ENCODE measurements at regions not wholly inside any gene's neighbourhood (a gene's known extent, or its start where the extent isn't known, plus 50 kb on each side); places are given as distances from the start of the nearest gene placed in this dataset.

- H3K36me3 ChIP-seq (ENCODE audit: control insufficient read depth in 2 of 2, insufficient read depth in 1 of 2, low read length in 2 of 2) = no peaks in the 10 kb centered on the region
- no peaks in the 10 kb centered on the region for H3K9me3 ChIP-seq (ENCODE audit: control insufficient read depth, insufficient read depth, low read depth, low read length)
- H3K27ac ChIP-seq (ENCODE audit: extremely low read depth, low read depth, low read length) = no peak overlapping the region
- no peaks in the 10 kb centered on the region for H3K4me1 ChIP-seq (ENCODE audit: control insufficient read depth, insufficient read depth, low read length)
- ChIA-PET CTCF (interaction anchor here (0.6 kb wide), 1 partner anchor 816 kb away, joined by 4 read pairs; no protein-coding TSS in a partner anchor), POLR2A (no interaction called here)
- H3K4me3 ChIP-seq (ENCODE audit: low read depth, low read length) = no peak overlapping the region
- TF ChIP-seq ZNF571 (tag by site-specific recombination; IDR thresholded peaks at IDR 0.05) (no peak), ZSCAN23 (tag by site-specific recombination; IDR thresholded peaks at IDR 0.05) (no peak), ZNF777 (tag by site-specific recombination; IDR thresholded peaks at IDR 0.05; ENCODE audit: borderline replicate concordance) (no peak), GLI2 (tag by site-specific recombination; IDR thresholded peaks at IDR 0.05; ENCODE audit: borderline replicate concordance, low read depth) (no peak), ZNF148 (tag by site-specific recombination; IDR thresholded peaks at IDR 0.05; ENCODE audit: borderline replicate concordance) (no peak), TSHZ1 (tag by site-specific recombination; IDR thresholded peaks at IDR 0.05; ENCODE audit: borderline replicate concordance) (no peak), ZBTB44 (tag by site-specific recombination; IDR thresholded peaks at IDR 0.05) (no peak), OVOL3 (tag by site-specific recombination; IDR thresholded peaks at IDR 0.05) (no peak)
Observed at GRCh38 chr6:51139950-51140385, 321.3 kb downstream of the TFAP2B start.

GRCh38 chr6:51141080-51141479 lies 322.4 kb downstream of the TFAP2B start:
- no peaks in the 10 kb centered on the region for H3K9me3 ChIP-seq (ENCODE audit: control insufficient read depth, insufficient read depth, low read depth, low read length)
- ChIA-PET POLR2A (no interaction called here), CTCF (no interaction called here)
- no peak overlapping the region for H3K4me3 ChIP-seq (ENCODE audit: low read depth, low read length)
- H3K27ac ChIP-seq (ENCODE audit: extremely low read depth, low read depth, low read length) = no peak overlapping the region
- TF ChIP-seq KLF8 (tag by site-specific recombination; IDR thresholded peaks at IDR 0.05) = no peak
- TF ChIP-seq ZNF549 (tag by site-specific recombination; IDR thresholded peaks at IDR 0.05) = no peak
- TF ChIP-seq, protein P1, sequence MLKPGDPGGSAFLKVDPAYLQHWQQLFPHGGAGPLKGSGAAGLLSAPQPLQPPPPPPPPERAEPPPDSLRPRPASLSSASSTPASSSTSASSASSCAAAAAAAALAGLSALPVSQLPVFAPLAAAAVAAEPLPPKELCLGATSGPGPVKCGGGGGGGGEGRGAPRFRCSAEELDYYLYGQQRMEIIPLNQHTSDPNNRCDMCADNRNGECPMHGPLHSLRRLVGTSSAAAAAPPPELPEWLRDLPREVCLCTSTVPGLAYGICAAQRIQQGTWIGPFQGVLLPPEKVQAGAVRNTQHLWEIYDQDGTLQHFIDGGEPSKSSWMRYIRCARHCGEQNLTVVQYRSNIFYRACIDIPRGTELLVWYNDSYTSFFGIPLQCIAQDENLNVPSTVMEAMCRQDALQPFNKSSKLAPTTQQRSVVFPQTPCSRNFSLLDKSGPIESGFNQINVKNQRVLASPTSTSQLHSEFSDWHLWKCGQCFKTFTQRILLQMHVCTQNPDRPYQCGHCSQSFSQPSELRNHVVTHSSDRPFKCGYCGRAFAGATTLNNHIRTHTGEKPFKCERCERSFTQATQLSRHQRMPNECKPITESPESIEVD (tag by site-specific recombination; IDR thresholded peaks at IDR 0.05) = no peak
- TF ChIP-seq ZNF555 (tag by site-specific recombination; conservative IDR thresholded peaks at IDR 0.05) = no peak
- no peak for TF ChIP-seq ZNF624 (tag by site-specific recombination; IDR thresholded peaks at IDR 0.05)
- TF ChIP-seq ZNF423 (tag by site-specific recombination; IDR thresholded peaks at IDR 0.05) = no peak
- no peak for TF ChIP-seq REPIN1 (tag by site-specific recombination; IDR thresholded peaks at IDR 0.05; ENCODE audit: low read depth)
- no peak for TF ChIP-seq ZSCAN23 (tag by site-specific recombination; IDR thresholded peaks at IDR 0.05)
- H3K4me1 ChIP-seq (ENCODE audit: control insufficient read depth, insufficient read depth, low read length) = no peaks in the 10 kb centered on the region
- no peaks in the 10 kb centered on the region for H3K36me3 ChIP-seq (ENCODE audit: control insufficient read depth in 2 of 2, insufficient read depth in 1 of 2, low read length in 2 of 2)

All from HEK293 (cell line).